ENCODE measurements at regions not wholly inside any gene's neighbourhood (a gene's known extent, or its start where the extent isn't known, plus 50 kb on each side); places are given as distances from the start of the nearest gene placed in this dataset.

DNA sequence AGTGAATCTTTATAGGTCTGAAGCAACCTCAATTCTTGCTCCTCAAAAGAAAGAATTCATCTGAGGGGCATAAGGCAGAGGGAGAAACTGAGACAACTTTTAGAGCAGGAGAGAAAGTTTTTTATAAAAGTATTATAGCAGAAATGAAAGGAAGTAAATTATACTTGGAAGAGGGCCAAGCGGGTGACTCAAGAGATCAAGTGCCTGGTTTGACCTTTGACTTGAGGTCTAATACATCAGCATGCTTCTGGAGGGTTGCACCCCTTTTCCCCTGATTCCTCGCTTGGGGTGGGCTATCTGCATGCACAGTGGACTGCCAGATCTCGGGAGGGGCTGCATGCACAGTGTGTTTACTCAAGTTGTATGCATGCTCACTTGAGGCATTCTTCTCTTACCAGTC is 268.5 kb upstream of the LRATD1 start:
- TF ChIP-seq, protein P1, sequence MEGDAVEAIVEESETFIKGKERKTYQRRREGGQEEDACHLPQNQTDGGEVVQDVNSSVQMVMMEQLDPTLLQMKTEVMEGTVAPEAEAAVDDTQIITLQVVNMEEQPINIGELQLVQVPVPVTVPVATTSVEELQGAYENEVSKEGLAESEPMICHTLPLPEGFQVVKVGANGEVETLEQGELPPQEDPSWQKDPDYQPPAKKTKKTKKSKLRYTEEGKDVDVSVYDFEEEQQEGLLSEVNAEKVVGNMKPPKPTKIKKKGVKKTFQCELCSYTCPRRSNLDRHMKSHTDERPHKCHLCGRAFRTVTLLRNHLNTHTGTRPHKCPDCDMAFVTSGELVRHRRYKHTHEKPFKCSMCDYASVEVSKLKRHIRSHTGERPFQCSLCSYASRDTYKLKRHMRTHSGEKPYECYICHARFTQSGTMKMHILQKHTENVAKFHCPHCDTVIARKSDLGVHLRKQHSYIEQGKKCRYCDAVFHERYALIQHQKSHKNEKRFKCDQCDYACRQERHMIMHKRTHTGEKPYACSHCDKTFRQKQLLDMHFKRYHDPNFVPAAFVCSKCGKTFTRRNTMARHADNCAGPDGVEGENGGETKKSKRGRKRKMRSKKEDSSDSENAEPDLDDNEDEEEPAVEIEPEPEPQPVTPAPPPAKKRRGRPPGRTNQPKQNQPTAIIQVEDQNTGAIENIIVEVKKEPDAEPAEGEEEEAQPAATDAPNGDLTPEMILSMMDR (IDR thresholded peaks at IDR 0.05; ENCODE audit: low read depth, low read length), result no peak
- H3K4me3 ChIP-seq (ENCODE audit: low read depth, low read length), result no peak overlapping the region

DNA sequence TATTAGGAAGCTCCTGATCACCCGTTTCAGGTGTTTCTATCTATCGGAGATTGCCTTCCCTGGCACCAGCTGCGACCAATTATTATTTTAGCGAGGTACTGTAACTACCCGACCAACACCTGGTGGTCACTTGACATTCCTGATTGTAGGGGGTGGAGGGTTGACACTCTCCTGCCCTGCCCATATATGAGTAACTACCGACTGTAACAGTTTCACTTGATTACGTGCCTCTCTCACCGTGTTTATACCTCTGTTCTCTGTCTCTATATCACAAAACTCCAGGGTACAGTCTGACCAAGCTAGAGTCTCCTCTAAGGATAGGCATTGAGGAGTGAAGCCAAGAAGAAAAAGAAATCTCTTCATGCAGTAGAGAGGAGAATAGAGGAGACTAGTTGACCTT is 268.0 kb upstream of the LRATD1 start:
- H3K4me3 ChIP-seq (ENCODE audit: low read depth, low read length), result no peak overlapping the region
- TF ChIP-seq, protein P1 (IDR thresholded peaks at IDR 0.05; ENCODE audit: low read depth, low read length), result no peak

DNA sequence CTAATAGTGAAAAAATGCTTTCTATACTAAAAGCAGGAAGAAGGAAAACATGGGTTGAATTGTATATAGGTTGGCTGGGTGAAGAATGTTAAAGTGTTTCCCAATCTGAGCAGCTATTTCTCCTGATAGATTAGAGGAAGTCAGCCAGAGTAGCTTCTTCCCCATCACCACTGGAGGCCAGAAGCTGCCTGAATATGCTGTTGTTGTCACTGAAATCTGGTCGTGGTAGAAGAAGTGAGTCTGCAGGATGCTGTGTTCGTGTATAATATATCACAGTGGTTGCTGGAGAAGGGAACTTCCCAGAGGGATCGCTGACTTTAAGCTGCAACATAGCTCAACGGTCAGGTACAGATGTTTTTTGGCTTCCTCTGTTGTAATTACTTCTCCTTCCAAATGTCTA is 247.5 kb upstream of the LRATD1 start:
- TF ChIP-seq, protein P1 (IDR thresholded peaks at IDR 0.05; ENCODE audit: low read depth, low read length), result no peak
- H3K4me3 ChIP-seq (ENCODE audit: low read depth, low read length), result no peak overlapping the region

DNA sequence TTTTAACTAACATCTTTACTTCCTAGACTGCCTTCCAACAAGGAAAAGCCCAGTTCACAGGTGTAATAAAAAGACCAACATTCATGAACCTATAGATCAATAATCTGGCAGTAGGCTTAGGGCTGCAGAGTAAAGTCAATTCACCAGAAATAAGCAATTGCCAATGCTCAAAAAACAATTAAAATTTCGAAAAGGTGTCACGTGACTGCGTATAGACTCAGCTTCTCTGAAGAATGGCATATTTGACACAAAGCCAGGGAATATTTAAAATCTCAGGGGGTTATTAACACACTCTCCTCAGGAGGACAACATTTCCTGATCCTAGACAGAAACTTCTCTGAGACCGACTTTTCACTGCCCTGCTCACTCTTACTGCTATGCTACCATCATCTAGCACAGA is 245.2 kb upstream of the LRATD1 start:
- no peak overlapping the region for H3K4me3 ChIP-seq (ENCODE audit: low read depth, low read length)
- TF ChIP-seq, protein P1 (IDR thresholded peaks at IDR 0.05; ENCODE audit: low read depth, low read length), result no peak

DNA sequence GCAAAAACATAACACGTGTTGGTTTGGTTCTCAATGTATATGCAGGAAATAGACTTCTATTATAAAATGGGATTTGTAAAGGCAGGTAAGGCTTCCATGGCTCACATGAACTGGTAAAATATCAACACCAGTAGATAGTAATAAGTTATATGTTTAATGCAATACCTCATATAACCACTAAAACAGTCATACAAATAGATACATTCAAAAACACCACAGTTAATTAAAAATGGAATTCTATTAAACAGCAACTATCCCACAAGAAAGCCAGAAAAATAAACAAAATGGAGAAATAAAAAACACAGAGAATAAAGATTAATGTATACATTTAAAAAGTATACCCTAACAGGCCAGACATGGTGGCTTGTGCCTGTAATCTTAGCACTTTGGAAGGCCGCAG is 243.8 kb upstream of the LRATD1 start:
- TF ChIP-seq, protein P1 (IDR thresholded peaks at IDR 0.05; ENCODE audit: low read depth, low read length), result no peak
- no peak overlapping the region for H3K4me3 ChIP-seq (ENCODE audit: low read depth, low read length)

DNA sequence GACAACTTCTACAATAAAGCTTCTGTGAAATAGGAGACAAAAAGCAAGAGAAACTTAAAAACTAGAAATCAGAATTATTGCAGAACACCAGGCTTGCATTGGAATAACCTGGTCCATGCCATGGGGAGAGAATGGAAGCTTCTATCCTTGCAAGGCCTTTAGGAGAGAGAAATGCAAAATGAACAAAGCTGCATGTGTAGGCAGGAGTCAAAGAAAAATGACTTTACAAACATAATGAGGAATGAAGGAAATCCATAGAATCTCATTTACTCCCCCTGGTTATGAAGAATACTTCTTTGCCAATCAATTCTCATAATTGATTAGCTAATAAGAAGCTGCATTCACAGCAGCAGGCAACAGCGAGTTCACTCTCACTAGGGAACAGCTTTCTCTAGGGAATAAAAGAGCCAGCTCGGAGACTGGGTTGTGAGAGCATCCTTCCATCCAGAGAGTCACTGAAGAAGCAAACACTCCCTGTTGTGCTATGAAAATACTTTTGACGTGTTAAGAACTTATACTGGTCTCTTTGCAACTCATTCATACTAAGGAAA is 235.9 kb upstream of the LRATD1 start:
- H3K4me3 ChIP-seq (ENCODE audit: low read depth, low read length), result no peak overlapping the region
- TF ChIP-seq, protein P1 (IDR thresholded peaks at IDR 0.05; ENCODE audit: low read depth, low read length), result no peak

- TF ChIP-seq, protein P1 (IDR thresholded peaks at IDR 0.05; ENCODE audit: low read depth, low read length), result no peak
- no peak overlapping the region for H3K4me3 ChIP-seq (ENCODE audit: low read depth, low read length)
Measured at GRCh38 chr2:14398641-14399040, 233.9 kb upstream of the LRATD1 start.
